SK-N-SH (cell line): ENCODE measurements at regions not wholly inside any gene's neighbourhood (a gene's known extent, or its start where the extent isn't known, plus 50 kb on each side); places are given as distances from the start of the nearest gene placed in this dataset.

Source experiments
- CHD2 ChIP-seq: fragments of 150-350 bp; IDR thresholded peaks from 2 replicates; pipeline ENCODE4 v1.6.1; 2018; ENCODE audit warnings: low read length; ENCODE audit not compliant: partially characterized antibody
- EP300 ChIP-seq, 2 experiments: IDR thresholded peaks; 2 replicates each; pipeline versions ENCODE4 v1.4.0 to v1.6.1; 2012; ENCODE audit warnings: borderline replicate concordance in 1 of 2, low read depth in 1 of 2, low read length in 1 of 2
- EZH2phosphoT487 ChIP-seq: fragments of 200-600 bp; sonication (generic); IDR thresholded peaks from 2 replicates; pipeline ENCODE4 v1.6.1; 2017; ENCODE audit warnings: low read depth, mixed run types, mild to moderate bottlenecking, antibody characterized with exemption, moderate library complexity, borderline replicate concordance
- JUND ChIP-seq: IDR thresholded peaks from 2 replicates; pipeline ENCODE4 v1.4.0; 2012
- MEF2A ChIP-seq: IDR thresholded peaks from 2 replicates; pipeline ENCODE4 v1.4.0; 2012; ENCODE audit warnings: low read depth, borderline replicate concordance
- NFIC ChIP-seq: IDR thresholded peaks from 2 replicates; pipeline ENCODE4 v1.4.0; 2012; ENCODE audit warnings: borderline replicate concordance
- POLR2AphosphoS5 ChIP-seq: IDR thresholded peaks from 2 replicates; pipeline ENCODE4 v1.6.1; 2012; ENCODE audit warnings: low read depth, low read length
- RCOR1 ChIP-seq: fragments of 150-350 bp; IDR thresholded peaks from 2 replicates; pipeline ENCODE4 v1.6.1; 2017; ENCODE audit warnings: antibody characterized with exemption, low read length
- TCF12 ChIP-seq: IDR thresholded peaks from 2 replicates; pipeline ENCODE4 v1.4.0; 2012
- TF ChIP-seq, protein P1 (sequence below): fragments of 200-600 bp; sonication (generic); IDR thresholded peaks from 2 replicates; pipeline ENCODE4 v1.6.1; 2017; ENCODE audit warnings: antibody characterized with exemption, mild to moderate bottlenecking, moderate library complexity
- TF ChIP-seq, protein P2 (sequence below): IDR thresholded peaks from 2 replicates; pipeline ENCODE4 v1.4.0; 2012; ENCODE audit warnings: low read depth
- TF ChIP-seq, protein P3 (sequence below): fragments of 150-350 bp; IDR thresholded peaks from 2 replicates; pipeline ENCODE4 v1.6.1; 2017; ENCODE audit warnings: antibody characterized with exemption, low read length, low read depth, borderline replicate concordance

DNA sequence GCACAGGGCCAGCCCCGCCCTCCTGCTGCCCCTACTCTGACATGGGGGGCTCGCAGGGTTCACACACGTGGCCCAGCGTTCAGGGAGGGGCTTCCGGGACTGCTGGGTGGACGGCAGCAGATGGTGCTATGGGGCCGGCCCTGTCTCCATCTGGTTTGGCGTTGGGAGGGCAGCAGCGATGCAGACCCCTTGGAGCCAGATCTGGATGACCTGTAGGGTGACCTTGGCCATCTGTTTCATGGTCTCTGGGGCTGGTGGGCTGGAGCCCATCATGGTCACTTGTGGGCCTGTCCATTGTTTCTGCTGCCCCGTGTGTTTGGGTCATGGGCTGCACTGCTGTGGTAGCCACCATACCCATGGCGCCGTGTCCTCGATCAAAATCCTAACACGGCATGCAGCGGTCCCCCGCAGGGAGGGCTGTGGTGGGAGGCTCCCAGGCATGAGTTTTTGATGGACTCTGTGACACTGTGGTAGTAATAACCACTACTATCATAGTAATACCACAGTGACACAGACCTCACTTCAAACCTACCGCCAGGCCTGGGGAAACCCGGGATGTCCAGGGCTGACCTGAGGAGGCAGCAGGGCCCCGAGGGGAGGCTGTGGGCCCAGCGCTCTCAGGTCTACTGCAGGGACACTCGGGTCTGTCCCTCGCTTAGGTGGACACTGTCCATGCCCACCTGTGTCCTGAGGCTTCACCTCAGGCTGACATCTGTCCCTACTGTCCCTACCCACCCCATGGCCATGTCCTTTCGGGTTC is 359.4 kb downstream of the TMEM121 start:
- TF ChIP-seq POLR2AphosphoS5: no peak
- TF ChIP-seq, protein P1, sequence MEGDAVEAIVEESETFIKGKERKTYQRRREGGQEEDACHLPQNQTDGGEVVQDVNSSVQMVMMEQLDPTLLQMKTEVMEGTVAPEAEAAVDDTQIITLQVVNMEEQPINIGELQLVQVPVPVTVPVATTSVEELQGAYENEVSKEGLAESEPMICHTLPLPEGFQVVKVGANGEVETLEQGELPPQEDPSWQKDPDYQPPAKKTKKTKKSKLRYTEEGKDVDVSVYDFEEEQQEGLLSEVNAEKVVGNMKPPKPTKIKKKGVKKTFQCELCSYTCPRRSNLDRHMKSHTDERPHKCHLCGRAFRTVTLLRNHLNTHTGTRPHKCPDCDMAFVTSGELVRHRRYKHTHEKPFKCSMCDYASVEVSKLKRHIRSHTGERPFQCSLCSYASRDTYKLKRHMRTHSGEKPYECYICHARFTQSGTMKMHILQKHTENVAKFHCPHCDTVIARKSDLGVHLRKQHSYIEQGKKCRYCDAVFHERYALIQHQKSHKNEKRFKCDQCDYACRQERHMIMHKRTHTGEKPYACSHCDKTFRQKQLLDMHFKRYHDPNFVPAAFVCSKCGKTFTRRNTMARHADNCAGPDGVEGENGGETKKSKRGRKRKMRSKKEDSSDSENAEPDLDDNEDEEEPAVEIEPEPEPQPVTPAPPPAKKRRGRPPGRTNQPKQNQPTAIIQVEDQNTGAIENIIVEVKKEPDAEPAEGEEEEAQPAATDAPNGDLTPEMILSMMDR: no peak
- TF ChIP-seq NFIC: no peak
- no peak for TF ChIP-seq EZH2phosphoT487
- no peak for TF ChIP-seq MEF2A
- TF ChIP-seq, protein P2, sequence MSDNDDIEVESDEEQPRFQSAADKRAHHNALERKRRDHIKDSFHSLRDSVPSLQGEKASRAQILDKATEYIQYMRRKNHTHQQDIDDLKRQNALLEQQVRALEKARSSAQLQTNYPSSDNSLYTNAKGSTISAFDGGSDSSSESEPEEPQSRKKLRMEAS: no peak
- TF ChIP-seq RCOR1: no peak
- TF ChIP-seq TCF12: no peak
- no peak for TF ChIP-seq JUND
- no peak for TF ChIP-seq EP300 (IDR thresholded peaks at IDR 0.05; ENCODE audit: borderline replicate concordance in 1 of 2, low read depth in 1 of 2, low read length in 1 of 2)
- TF ChIP-seq, protein P3, sequence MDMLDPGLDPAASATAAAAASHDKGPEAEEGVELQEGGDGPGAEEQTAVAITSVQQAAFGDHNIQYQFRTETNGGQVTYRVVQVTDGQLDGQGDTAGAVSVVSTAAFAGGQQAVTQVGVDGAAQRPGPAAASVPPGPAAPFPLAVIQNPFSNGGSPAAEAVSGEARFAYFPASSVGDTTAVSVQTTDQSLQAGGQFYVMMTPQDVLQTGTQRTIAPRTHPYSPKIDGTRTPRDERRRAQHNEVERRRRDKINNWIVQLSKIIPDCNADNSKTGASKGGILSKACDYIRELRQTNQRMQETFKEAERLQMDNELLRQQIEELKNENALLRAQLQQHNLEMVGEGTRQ: no peak
- TF ChIP-seq CHD2: no peak
